ENCODE measurements at regions not wholly inside any gene's neighbourhood (a gene's known extent, or its start where the extent isn't known, plus 50 kb on each side); places are given as distances from the start of the nearest gene placed in this dataset.

DNA sequence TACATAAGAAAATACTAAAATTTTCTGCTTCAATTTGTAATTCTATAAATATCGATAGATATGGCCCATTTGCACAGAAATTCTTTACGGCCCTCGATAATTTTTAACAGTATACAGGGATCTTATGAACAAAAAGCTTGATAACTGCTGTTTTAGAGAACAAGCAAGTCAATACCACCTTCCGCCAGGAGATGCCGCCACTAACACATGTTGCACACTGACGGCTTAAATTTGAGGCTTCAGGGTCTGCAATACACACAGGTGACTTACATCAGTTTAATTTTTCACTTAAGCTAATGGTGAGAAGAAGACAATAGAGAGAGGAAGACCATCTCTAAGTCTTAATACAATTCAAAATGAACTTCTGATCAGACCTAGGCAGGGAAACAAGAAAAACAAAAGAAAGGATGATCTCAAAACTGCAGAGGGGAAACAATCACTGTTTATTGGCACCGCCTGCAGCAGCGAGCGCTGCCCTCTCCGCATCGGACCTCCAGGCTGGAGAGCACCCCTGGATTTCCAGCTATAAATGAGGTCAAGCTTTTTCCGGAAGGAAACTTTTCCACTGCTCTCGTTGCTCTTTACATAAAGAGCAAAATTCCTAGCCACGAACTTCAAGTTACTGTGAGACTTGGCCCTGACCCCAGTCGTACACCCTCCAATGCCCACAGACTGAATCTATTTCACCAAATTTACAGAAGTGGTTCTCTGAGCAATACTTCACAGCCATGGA lies 53.9 kb downstream of the OTOR start:
- no peak overlapping the region for H3K4me3 ChIP-seq (ENCODE audit: low read depth, low read length)
- H3K4me2 ChIP-seq (ENCODE audit: low read length): no peak overlapping the region
- TF ChIP-seq, protein P1, sequence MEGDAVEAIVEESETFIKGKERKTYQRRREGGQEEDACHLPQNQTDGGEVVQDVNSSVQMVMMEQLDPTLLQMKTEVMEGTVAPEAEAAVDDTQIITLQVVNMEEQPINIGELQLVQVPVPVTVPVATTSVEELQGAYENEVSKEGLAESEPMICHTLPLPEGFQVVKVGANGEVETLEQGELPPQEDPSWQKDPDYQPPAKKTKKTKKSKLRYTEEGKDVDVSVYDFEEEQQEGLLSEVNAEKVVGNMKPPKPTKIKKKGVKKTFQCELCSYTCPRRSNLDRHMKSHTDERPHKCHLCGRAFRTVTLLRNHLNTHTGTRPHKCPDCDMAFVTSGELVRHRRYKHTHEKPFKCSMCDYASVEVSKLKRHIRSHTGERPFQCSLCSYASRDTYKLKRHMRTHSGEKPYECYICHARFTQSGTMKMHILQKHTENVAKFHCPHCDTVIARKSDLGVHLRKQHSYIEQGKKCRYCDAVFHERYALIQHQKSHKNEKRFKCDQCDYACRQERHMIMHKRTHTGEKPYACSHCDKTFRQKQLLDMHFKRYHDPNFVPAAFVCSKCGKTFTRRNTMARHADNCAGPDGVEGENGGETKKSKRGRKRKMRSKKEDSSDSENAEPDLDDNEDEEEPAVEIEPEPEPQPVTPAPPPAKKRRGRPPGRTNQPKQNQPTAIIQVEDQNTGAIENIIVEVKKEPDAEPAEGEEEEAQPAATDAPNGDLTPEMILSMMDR (IDR thresholded peaks at IDR 0.05): peak; percentile 90
- H3K9ac ChIP-seq: no peak overlapping the region
- H3K79me2 ChIP-seq: no peaks in the 10 kb centered on the region
- H3K36me3 ChIP-seq (ENCODE audit: control insufficient read depth, insufficient read depth, low read length): no peaks in the 10 kb centered on the region
- H2AFZ ChIP-seq: no peak overlapping the region
- H3K9me3 ChIP-seq (ENCODE audit: control insufficient read depth, low read length): no peaks in the 10 kb centered on the region
- no peaks in the 10 kb centered on the region for H3K27me3 ChIP-seq (ENCODE audit: control insufficient read depth, insufficient read depth, low read length)
- H3K4me1 ChIP-seq: no peaks in the 10 kb centered on the region
- H3K27ac ChIP-seq: no peak overlapping the region

DNA sequence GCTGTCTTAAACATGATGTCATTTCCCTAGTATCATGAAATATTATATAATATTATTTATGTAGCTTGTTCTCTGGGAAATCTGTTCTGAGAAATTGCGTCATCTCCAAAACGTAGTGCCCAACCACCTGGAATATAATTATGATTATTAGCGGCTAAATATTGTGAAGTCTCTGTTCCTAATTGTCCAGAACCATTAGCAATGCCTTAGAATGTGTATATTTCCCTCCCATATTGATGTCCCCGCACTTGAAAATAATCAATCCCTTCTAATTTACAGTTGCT lies 54.4 kb downstream of the OTOR start:
- Histone ChIP-seq H3K79me2 (no peaks in the 10 kb centered on the region), H3K27me3 (ENCODE audit: control insufficient read depth, insufficient read depth, low read length) (no peaks in the 10 kb centered on the region), H2AFZ (no peak overlapping the region), H3K4me2 (ENCODE audit: low read length) (no peak overlapping the region), H3K4me1 (no peaks in the 10 kb centered on the region), H3K36me3 (ENCODE audit: control insufficient read depth, insufficient read depth, low read length) (no peaks in the 10 kb centered on the region), H3K27ac (no peak overlapping the region), H3K9me3 (ENCODE audit: control insufficient read depth, low read length) (no peaks in the 10 kb centered on the region), H3K4me3 (ENCODE audit: low read depth, low read length) (no peak overlapping the region), H3K9ac (no peak overlapping the region)
- TF ChIP-seq, protein P1 (IDR thresholded peaks at IDR 0.05): no peak

DNA sequence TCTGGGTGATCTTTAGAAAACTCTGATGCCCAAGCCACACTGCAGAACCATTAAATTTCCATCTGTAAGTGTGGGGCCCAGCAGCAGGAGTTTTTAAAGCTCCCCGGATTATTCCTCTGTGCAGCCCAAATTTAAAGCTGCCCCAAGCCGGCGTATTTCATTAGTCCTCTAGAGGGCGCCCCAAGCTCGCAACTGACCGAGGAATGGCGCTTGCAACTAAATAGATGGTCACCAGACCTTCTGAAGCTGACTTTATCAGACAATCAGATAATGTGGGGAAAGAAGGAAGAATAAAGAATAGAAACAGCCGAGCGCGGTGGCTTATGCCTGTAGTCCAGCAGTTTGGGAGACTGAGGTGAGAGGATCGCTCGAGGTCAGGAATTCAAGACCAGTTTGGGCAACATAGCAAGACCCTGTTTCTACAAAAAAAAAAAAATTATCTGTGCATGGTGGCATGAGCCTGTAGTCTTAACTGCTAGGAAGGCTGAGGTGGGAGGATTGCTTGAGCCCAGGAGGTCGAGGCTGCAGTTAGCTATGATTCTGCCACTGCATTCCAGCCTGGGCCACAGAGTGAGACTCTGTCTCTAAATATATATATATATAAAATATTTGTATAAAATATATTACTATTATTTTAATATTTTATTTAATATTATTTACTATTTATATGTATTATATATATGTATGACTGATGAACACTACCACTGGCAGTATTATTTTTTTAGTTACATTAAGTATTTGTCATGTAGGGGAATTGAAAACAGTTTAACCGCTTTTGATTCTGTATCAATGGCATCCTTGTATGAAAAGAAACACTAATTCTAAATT lies 56.0 kb downstream of the OTOR start:
- TF ChIP-seq, protein P1 (IDR thresholded peaks at IDR 0.05): peak; percentile 83
- H3K4me3 ChIP-seq (ENCODE audit: low read depth, low read length): no peak overlapping the region
- no peak overlapping the region for H3K9ac ChIP-seq
- H3K36me3 ChIP-seq (ENCODE audit: control insufficient read depth, insufficient read depth, low read length): no peaks in the 10 kb centered on the region
- H3K27ac ChIP-seq: no peak overlapping the region
- no peaks in the 10 kb centered on the region for H3K79me2 ChIP-seq
- no peaks in the 10 kb centered on the region for H3K9me3 ChIP-seq (ENCODE audit: control insufficient read depth, low read length)
- H3K27me3 ChIP-seq (ENCODE audit: control insufficient read depth, insufficient read depth, low read length): no peaks in the 10 kb centered on the region
- H3K4me1 ChIP-seq: no peaks in the 10 kb centered on the region
- H3K4me2 ChIP-seq (ENCODE audit: low read length): no peak overlapping the region
- H2AFZ ChIP-seq: no peak overlapping the region

DNA sequence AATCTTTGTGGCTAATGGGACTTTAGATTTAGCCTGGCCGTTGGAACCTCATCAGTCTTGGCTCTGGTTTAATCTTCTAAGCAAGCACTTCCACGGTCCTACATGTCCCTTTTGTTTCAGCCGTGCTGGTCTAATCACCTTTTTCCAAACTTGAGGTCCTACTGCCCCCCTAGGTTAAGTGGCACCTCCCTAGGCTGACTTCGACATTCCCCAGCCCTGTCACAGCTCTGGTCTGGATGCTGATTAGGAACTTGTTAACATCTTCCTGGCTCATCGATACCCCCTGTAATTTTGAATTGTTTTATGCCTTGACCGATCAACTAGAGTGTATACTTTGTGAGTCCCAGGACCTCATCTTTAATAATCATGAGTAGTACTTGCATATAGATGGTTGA lies 56.6 kb downstream of the OTOR start:
- H3K36me3 ChIP-seq (ENCODE audit: control insufficient read depth, insufficient read depth, low read length): no peaks in the 10 kb centered on the region
- no peaks in the 10 kb centered on the region for H3K27me3 ChIP-seq (ENCODE audit: control insufficient read depth, insufficient read depth, low read length)
- H3K27ac ChIP-seq: no peak overlapping the region
- H3K9me3 ChIP-seq (ENCODE audit: control insufficient read depth, low read length): no peaks in the 10 kb centered on the region
- no peaks in the 10 kb centered on the region for H3K4me1 ChIP-seq
- H3K4me3 ChIP-seq (ENCODE audit: low read depth, low read length): no peak overlapping the region
- H3K4me2 ChIP-seq (ENCODE audit: low read length): no peak overlapping the region
- no peaks in the 10 kb centered on the region for H3K79me2 ChIP-seq
- no peak overlapping the region for H3K9ac ChIP-seq
- H2AFZ ChIP-seq: no peak overlapping the region
- TF ChIP-seq, protein P1 (IDR thresholded peaks at IDR 0.05): no peak

All from parathyroid adenoma (tissue), 2 donors.